HT-29 (cell line): ENCODE measurements at regions not wholly inside any gene's neighbourhood (a gene's known extent, or its start where the extent isn't known, plus 50 kb on each side); places are given as distances from the start of the nearest gene placed in this dataset.

ENCODE experiments used
- DNase-seq: peaks from one replicate; pipeline ENCODE4 v3.0.0-alpha.2; 2015; ENCODE audit warnings: low spot score

GRCh38 chr10:31143331-31143935 lies 111.8 kb upstream of the ZNF438 start:
- DNase-seq, result no peak

DNA sequence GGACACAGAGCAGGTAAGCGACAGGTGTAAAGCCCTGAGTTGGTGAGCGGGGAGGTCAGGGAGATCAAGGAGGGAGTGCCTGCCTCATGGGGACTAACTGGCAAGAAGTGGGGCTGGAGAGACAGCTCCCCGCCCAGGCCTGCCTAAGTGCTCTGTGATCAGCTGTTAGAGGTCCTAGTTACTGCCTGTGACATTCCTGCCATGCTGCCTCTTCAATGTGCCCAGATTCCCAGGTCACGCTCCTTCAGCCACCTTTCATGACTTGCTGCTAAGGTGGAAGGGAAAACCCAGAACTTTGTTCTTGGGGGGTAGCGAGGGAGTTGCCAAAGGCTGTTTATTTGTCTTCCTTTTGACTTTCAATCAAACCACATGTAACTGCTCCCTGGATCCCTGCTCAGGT lies 114.3 kb upstream of the ZNF438 start:
- no peak for DNase-seq

GRCh38 chr10:31146491-31147209 lies 115.0 kb upstream of the ZNF438 start:
- peak; percentile 62 for DNase-seq

DNA sequence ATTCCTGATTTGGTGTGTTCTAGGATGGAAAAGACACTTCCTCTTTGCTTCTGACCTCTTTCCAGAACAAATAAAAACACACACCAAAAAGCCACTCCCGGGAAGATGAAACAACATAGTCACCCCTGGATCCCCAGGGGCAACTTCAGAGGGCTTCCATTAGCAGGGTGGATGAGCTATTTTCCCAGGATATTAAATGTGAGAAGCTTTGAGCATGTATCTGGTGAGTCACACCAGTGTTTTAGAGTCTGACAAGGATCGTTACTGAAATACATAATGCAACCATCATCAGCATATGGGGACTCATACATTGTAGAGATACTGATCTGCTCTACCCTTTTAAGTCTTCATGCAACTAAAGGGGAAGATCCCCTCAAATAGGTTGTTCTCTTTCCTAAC lies 115.5 kb upstream of the ZNF438 start:
- DNase-seq, result peak; percentile 33

DNA sequence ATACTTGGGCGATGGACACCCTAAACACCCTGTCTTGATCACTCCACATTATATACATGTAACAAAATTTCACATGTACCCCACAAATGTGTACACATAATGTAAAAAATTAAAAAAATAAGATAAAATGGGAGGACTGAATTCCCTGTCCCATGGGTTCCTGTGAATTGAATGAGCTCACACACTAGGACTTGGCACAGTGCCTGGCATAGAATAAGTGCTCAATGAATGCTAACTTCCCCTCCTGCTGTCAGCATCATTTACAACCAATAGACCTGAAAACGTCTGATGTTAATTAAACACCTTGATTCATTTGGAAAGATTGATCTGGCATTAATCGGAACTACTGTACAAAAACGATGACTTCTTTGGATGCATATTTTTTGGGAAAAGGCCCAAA lies 117.3 kb upstream of the ZNF438 start:
- no peak for DNase-seq

DNA sequence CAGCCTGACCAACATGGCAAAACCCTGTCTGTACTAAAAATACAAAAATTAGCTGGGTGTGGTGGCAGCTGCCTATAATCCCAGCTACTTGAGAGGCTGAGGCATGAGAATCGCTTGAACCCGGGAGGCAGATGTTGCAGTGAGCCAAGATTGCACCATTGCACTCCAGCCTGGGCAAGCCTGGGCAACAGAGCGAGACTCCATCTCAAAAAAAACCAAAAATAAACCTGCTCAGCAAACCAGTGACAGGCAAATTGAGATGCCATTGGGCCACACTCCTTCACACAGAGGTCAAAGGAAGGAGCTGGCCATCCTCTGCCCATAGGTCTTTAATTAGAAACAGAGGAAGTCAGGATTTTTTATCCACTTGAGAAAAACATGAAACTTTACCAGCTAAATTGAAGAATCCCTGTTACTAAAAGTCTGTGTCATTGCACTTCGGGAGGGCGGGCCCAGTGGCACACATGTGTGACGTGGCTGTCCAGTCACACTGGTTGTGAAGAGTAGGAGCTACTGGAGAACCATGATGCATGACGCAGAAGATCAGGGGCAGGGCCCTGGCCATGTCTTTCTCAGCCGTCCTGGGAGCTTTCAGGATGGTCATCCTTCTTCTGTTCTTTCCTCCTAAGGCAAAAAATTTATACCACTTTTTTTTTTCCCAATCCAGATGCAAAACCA lies 118.3 kb upstream of the ZNF438 start:
- DNase-seq, result no peak

DNA sequence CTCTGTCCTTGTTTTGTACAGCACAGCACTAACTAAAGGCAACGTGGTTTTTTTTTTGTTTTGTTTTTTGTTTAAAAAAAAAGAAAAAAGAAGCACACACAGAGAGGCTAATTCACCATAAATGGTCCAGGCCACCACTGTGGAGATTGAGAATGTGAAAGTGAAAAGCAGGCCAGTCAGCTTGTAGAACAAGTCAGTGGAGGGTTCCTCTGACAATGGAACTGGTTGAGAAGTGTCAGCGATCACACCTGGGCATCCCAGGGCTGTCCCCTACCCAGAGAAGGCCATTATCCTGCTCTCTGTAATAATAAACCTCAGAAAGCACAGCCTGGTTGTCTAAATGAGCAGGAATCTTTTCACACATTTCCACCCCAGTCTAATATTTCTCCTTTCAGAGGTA lies 119.6 kb upstream of the ZNF438 start:
- DNase-seq, result no peak

- DNase-seq, result no peak
Observed at GRCh38 chr10:31152421-31153135, 120.9 kb upstream of the ZNF438 start.

DNA sequence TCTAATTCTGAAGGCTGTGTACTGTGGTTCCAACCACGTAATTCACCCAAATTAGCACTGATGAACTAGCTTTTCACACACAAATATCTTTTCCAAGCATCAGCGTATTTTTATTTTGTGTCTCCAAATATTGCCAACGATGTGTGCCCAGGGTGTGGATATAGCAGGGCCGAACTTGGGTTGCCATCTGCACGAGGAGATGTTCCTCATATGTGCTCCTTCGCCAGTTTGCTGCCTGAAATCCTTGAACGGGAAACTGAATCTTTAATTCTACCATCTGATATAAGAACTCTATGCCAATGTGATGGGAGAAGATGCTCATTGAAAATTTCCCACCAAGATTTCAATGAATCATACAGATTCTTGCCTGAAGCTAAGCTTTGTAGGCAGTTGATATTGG lies 121.5 kb upstream of the ZNF438 start:
- no peak for DNase-seq

GRCh38 chr10:31153692-31154091 lies 122.0 kb upstream of the ZNF438 start:
- DNase-seq, result no peak

GRCh38 chr10:31154996-31155395 lies 123.3 kb upstream of the ZNF438 start:
- no peak for DNase-seq

GRCh38 chr10:31157123-31158010 lies 125.7 kb upstream of the ZNF438 start:
- DNase-seq, result no peak

GRCh38 chr10:31158011-31158658 lies 126.5 kb upstream of the ZNF438 start:
- DNase-seq, result no peak

- DNase-seq, result no peak
Observed at GRCh38 chr10:31166606-31167005, 134.9 kb upstream of the ZNF438 start.

DNA sequence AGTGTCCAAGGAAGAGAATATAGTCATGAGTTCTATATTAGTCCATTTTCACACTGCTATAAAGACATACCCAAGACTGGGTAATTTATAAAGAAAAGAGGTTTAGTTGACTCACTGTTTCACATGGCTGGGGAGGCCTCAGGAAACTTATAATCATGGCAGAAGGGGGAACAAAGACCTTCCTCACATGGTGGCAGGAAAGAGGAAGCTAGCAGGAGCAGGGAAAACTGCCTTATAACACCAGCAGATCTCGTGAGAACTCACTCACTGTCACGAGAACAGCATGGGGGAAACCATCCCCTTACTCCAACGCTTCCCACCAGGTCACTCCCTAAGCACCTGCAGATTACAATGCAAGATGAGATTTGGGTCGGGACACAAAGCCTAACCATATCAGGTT lies 139.0 kb upstream of the ZNF438 start:
- DNase-seq, result no peak

DNA sequence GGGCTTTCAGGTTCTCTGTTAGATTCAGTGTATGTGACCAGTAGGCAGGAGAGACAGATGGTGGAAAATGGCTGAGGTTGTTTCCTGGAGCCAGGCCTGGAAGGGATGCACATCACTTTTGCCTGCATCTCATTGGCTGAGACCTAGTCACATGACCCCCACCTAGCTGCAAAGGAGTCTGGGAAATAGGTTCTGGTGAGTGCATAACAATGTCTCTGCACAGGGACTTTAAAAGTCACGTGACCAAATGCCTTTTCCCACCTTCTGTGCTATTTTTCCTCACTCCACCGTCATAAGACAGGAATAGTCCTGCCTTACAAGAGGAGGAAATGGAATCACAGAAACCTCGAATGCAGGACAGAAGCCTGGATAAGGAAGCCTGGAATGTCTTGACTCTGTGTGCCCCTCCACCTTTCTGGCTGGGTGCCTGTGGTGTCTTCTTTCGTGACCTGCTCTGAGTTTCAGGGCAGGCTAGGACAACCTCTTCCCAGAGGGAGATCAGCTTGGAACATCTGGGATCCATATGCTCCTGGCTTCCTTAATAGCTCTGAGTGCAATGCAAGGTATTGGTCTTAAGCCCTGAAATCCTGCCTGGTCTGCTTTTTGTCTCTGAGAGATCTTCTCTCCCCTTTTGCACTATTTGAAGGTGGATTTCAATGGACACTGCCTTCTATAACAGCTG lies 139.9 kb upstream of the ZNF438 start:
- DNase-seq, result no peak

DNA sequence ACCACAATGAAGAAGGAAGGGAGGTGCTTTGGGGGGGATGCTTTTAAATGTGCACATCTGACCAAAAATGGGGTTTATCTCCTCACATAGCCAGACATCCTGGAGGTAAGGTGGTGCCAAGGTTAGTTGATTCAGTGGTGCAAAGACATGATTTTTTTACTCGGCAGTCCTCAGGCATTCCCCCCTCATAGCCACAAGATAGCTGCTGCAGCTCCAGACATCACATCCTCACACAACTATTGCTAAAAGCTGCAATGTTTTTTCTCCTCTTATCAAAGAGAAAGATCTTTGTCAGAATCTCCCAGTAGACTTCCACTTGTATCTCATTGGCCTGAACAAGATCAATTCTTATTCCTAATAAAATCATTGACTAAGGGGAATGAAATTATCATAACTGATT lies 141.3 kb upstream of the ZNF438 start:
- DNase-seq, result no peak

GRCh38 chr10:31173752-31174151 lies 142.1 kb upstream of the ZNF438 start:
- DNase-seq, result no peak

DNA sequence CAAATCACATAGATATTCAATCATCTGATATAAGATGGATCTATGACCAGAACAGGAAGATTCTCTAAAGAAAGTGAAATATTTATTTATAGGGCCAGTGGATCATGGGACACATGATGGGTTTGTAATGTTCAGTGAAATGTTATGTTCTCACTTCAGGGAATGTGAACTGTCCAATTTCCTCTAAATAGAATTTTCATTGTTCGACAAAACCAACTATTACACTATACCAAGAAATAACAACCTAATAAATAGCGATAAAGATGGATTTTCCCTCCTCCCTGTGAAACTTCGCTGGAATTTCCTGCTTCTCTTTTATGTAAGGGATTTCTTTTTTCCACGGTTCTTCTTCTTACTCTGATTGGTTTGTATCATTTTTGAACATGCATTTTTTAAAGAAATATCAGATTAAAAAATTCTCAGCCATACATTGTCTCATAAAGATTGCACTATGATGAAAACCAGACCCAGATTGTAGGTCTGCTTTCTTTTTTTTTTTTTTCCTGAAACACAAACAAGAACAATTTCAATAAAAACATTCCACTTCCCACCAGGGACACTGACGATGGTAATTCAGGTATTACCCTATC lies 139.8 kb upstream of the ZEB1 start:
- DNase-seq, result no peak
